ENCODE measurements at regions not wholly inside any gene's neighbourhood (a gene's known extent, or its start where the extent isn't known, plus 50 kb on each side); places are given as distances from the start of the nearest gene placed in this dataset.
"Not testable (repeated sequence)": the region's sequence is repeated elsewhere in the genome, so short reads cannot be mapped to it uniquely, and the experiment has no call there.

DNA sequence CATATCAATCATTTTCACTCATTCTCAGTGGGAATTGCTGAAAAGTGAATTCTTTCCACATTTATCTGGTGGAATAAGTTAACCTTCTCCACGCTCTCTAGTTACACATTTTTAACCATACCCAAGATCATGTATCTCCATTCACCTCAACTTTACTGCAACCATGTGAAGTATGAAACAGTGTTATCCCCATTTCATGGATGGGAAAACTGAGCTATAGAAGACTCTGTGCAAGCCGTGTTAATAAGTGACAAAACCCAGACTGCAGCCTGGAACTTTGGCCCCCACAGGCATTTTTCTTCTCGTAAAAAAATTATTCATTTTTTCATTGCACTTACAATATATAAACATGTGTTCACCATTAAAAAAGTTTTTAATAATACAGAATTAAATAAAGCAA lies 82.4 kb upstream of the CCND2 start:
- no peak for DNase-seq

DNA sequence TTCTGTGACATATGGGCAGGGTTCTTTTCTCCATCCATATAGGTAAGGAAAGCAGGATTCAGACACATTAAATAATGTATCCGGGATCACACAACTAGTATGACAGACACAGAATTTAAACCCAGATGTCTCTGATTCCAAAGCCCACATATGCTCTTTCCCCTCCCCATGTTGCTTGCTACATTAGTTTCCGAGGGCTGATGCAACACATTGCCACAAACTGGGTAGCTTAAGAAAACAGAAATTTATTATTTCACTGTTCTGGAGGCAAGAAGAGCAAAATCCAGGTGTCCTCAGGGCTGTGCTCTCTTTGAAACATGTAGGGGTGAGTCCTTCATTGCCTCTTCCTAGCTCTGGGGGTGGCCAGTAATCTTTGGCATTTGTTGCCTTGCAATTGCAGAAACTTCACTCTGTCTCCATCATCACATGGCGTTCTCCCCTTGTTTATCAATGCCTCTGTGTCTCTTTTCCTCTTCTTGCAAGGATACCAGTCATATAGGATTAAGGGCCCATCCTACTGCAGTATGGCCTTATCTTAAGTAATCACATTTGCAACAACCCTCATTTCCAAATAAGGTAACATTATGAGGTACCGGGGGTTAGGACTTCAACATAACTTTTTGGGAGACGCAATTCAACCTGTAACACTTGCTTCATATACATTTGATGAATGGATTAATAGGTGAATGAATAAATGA lies 83.0 kb upstream of the CCND2 start:
- no peak for DNase-seq

DNA sequence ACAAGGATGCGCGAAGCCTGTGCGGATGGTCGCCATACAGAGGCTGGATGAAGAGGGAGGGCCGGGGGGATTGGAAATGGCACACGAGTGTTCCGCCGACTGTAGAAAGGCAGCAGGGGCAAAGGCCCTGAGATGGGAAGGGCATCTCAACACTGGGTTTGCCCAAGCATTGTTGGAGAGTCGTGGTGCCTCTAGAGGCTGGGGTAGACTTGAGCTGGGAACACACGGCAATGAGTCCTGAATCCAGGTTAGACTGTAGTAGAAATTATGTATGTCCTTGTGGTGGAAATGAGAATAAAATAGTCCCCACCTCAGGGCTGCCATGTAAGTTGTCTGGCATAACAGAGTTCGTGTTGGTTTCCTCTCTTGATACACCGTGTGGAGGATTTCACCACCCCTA lies 83.8 kb upstream of the CCND2 start:
- no peak for DNase-seq

DNA sequence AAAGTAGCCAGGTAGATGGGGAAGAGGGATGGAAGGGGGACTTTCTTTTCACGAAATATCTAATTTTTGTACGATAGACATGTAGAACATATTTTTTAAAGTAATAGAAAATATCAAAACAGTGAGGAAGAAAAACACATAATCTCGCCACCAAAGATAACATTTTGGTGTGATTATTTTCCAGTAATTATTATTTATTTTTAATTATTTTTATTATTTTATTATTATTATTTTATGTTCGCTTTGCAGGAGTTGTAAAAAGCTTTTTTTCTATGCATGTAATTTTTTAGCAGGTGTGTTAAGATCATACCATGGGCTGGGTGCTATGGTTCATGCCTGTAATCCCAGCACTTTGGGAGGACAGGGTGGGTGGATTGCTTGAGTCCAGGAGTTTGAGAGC lies 85.6 kb upstream of the CCND2 start:
- no peak for DNase-seq

DNA sequence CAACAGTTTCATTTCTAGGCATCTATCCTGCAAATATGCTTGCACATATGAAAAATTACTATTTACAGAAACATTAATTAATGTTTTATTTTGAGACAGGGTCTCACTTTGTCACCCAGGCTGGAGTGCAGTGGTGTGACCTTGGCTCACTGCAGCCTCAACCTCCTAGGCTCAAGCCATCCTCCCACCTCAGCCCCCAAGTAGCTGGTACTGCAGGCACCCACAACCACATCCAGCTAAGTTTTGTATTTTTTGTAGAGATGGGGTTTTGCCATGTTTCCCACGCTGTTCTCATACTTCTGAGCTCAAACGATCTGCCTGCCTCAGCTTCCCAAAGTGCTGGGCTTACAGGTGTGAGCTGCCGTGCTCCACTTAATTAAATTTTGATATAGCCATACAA lies 86.2 kb upstream of the CCND2 start:
- not testable (repeated sequence) for DNase-seq

- DNase-seq = no peak
Measured at GRCh38 chr12:4178424-4179170, 95.0 kb upstream of the CCND2 start.

- DNase-seq = no peak
Measured at GRCh38 chr12:4177262-4177661, 96.3 kb upstream of the CCND2 start.

DNA sequence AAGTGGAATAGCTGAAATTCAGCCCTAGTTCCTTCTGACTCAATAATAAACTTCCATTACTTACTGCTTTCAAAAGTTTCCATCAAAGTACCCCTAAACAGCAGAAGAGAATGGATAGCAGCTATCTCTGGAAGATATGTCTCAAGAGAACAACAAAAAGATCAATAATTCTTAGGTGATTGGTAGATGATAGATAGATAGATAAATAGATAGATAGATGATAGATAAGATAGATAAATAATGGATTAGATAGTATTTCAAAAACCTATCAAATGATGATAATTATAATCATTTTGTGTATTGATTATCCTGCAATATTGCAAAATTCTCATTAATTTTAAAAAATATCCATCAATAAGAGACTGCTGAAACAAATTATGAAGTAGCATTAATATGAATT lies 97.4 kb upstream of the CCND2 start:
- no peak for DNase-seq

- no peak for DNase-seq
Measured at GRCh38 chr12:4174417-4174816, 99.1 kb upstream of the CCND2 start.

DNA sequence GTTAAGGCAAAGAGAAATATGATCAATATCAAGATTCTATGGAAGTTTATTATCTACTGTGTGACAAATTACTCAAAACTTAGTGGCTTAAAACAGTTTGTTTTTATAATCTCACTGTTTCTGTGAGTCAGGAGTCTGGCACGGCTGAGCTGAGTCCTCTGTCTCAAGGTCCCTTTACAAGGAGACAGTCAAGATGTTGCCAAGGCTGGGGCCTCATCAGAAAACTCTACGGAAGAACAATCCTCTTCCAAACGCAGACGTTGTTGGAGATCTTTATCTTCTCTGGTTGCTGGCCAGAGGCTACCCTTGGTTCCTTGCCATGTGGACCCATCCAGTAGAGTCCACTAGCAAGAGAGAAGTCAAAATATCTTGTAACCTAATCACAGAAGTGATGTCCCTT lies 100.6 kb upstream of the CCND2 start:
- no peak for DNase-seq

DNA sequence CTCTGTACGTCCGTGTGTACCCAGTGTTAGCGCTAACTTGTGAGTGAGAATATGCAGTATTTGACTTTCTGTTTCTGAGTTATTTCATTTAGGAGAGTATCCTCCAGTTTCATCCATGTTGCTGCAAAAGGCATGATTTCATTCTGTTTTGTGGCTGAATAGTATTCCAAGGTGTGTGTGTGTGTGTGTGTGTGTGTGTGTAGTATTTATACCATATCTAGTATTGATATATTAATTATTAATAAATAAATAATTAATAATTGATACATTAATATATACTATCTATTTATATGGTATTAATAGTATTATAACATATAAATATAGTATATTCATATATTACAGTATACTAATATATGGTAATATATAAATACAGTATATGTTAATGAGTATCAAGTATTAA lies 101.8 kb upstream of the CCND2 start:
- no peak for DNase-seq

DNA sequence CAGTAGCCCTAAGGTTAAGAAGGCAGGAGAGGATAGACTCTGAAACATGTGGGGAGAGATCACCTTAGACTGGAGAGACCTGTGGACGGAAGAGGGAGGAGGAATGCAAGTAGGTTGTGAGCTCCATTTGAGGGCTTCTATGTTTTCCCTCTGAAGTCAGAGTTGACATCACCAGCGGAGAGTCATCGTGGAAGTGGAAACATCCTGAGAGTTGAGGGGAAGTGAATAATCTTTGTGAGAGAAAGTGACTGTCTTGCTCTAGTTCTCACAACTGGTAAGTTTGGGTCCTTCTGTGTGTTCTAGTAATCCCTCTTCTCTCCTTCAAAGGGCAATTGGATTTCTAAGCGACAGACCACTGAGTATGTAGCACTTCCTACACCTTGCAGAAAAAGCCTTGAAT lies 103.6 kb upstream of the CCND2 start:
- no peak for DNase-seq

- DNase-seq = no peak
Measured at GRCh38 chr12:4169531-4169930, 104.0 kb upstream of the CCND2 start.

GRCh38 chr12:4168036-4168435 lies 105.5 kb upstream of the CCND2 start:
- DNase-seq = no peak

DNA sequence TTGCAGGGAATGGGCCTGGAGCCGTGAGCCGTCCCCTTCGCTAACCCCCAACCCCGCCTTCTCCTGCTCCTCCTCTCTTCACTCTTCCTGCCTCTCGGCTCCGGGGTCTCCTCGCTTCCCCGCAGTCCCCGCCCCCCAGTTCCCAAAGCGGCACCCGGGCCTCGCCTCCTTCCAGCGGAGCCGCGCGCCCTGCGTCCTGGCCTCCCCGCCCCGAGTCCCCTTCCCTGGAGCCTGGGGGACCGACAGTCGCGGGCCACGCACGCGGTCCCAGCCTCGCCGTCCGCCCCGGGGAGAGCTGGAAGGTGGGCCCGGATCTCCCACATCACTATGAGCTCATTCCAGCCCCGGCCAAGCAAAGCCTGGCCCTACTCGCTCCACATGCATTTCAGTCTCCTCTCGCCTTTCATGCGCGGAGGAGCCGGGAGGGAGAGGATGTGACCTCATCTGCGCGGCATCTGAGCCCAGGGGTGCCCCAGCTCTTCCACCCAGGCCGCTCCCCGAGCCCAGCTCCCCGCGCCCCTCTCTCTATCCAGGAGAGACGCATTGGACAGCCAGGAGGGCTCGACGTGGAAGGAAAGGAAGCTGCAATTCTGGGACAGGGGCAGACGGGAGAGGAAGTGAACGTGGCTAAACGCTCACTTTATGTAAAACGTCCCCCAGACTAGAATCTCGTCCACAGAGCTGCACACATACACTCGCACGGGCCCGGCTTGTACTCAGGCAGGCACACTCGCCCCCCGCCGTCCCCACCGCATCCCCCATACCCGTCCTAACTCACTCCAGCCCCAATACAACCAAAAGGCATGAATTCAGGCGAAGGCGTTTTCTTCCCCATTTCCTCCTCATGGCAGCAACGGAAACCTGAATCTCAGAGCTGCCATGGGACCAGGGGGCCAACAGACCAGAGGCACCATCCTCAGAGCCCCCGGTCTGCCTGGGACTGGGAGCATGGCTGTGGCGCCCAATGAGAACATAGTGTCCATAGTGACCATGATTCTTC lies 108.7 kb upstream of the CCND2 start:
- no peak for DNase-seq

DNA sequence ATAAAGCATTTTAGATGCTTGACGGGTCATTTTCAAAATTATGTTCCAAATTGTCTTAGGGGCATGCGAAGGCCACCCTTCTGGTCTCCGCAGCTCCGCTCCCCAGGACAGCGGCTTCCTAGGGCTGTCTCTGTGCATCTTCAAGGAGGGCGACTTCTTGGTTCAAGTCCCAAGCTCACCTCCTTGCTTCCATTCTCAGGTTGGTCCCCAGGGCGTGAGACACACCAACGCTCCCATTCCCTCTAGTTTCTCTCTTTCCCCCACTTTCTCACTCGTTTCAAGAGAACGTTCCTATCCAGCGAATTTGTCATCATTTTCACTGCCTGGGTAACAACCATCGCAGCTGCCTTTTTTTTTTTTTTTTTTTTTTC lies 109.4 kb upstream of the CCND2 start:
- no peak for DNase-seq

DNA sequence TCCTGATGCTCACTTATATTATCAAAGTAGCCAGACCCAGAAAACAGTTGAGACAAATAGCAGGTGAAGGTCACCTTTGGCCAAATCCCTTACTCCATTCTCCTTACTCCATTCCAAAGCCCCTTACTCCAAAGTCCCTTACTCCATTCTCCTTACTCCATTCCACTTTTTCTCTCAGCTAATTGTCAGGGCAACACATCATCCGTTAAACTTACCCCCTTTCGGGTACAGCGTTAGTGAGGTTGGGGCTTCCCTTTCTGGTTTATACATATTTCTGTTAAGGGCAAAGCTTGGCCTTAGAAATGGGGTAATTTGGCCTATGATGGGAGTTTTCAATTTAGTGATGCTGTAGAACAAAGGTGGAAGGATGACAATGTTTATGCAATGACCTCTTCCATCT lies 111.8 kb upstream of the CCND2 start:
- no peak for DNase-seq

GRCh38 chr12:4160314-4161040 lies 113.1 kb upstream of the CCND2 start:
- no peak for DNase-seq

DNA sequence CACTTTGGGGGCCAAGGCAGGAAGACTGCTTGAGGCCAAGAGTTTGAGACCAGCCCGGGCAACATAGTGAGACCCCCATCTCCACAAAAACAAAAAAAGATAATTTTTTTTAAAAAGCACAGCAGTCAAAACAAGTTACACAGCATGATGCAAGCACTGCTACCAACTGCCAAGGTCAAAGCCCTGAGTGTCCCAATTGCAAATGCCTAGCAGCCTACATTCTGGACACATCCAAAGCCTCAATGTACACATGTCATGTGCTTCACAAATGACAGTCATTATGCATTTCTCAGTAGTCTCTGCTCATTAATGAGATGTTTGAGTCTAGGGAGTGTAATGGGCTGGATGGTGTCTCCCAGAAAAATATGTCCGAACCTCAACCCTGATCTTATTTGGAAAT lies 113.7 kb upstream of the CCND2 start:
- no peak for DNase-seq

DNA sequence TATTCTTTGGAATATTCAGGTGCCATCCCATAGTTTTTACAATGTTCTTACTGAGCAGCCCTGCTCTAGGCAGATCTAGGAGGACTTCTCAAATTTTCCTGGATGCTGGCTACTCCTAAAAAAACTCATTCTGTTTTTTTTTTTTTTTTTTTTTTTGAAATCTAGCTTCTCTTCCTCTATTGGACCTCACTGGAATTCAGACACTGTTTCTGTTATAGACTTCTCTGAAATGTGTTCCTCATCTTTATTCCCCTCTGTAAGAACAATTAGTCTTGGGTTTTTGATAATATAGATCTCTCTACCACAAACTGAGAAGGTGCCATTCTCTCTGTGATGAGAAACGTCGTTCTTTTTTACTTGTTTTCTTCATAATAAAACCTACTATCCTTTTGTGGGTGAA lies 115.3 kb upstream of the CCND2 start:
- DNase-seq = no peak

- DNase-seq = no peak
Measured at GRCh38 chr12:4157122-4157521, 116.4 kb upstream of the CCND2 start.

DNA sequence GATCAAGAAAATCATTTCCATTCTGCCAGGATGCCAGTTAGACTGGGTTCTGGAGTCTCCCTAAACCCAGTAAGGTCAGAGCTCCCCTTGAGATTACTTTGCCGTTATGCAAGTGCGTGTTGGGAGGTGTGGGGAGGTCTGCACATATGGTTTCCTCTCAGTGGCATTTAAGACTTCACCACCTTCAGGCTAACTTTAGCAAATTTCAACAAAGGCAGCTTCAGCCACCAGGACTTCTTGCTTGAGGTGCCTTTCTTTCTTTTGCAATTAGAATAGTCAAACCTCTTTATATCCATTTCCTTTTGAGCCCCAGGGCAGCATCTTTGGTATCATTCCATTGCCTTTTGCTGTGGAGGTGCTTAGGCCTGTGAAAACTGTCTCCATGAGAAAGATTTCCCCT lies 117.2 kb upstream of the CCND2 start:
- DNase-seq = no peak

DNA sequence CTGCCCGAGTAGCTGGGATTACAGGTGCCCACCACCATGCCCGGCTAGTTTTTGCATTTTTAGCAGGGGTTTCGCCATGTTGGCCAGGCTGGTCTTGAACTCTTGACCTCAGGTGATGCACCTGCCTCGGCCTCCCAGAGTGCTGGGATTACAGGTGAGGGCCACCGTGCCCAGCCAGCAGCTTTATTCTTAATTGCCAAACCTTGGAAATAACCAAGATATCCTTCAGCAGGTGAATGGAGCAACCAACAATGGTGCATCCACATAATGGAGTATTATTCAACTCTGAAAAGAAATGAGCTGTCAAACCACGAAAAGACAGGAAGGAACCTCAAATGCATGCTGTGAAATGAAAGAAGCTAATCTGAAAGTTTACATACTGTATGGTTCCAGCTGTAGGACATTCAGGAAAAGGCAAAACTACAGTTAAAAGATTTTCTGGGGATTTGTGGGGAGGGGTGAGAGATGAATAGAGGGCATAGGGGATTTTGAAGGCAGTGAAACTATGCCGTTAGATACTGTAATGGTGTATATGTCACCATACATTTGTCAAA lies 118.8 kb upstream of the CCND2 start:
- DNase-seq = no peak
